ENCODE measurements at regions not wholly inside any gene's neighbourhood (a gene's known extent, or its start where the extent isn't known, plus 50 kb on each side); places are given as distances from the start of the nearest gene placed in this dataset.

DNA sequence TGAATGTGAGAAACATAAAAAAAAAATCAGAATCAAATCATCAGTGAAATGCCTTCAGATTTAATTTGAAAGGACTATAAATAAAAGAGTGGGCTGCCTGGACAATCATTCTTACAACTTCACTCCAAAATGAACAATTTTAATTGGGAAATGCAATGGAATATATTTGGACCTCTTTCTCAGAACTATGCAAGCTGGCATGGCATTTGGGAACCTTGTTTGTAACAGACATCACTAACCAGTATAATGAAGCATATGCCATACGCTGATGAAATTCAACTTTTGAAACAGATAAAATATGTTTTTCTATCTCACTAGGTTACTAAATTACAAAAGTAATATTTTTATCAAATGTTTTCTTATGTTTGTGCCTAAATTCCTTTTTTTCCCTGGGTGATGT, 64.2 kb upstream of the FAM216B start:
- Mint-ChIP-seq H3K9me3 (ENCODE audit: unreplicated experiment) (no peaks in the 10 kb centered on the region), H3K27ac (ENCODE audit: unreplicated experiment) (no peak overlapping the region), H3K27me3 (ENCODE audit: insufficient read depth, unreplicated experiment) (peaks cover 11% of the 10 kb centered on the region), H3K4me3 (ENCODE audit: unreplicated experiment) (no peak overlapping the region), H3K4me1 (ENCODE audit: low read depth, unreplicated experiment) (no peaks in the 10 kb centered on the region), H3K36me3 (ENCODE audit: insufficient read depth, unreplicated experiment) (no peaks in the 10 kb centered on the region)
- no TSS peak for BruUV-seq (replicated peaks)
- Histone ChIP-seq H3K9me3 (no peaks in the 10 kb centered on the region), H3K4me1 (no peaks in the 10 kb centered on the region), H3K4me3 (ENCODE audit: low read depth, low read length) (no peak overlapping the region), H3K27me3 (replicated peaks; ENCODE audit: control insufficient read depth, insufficient read depth, low read length) (0 out of 2 replicates have a peak, but pooled peaks cover 1% of the 10 kb centered on the region), H3K36me3 (ENCODE audit: control insufficient read depth, insufficient read depth, low read length) (no peaks in the 10 kb centered on the region)
- DNase-seq: no peak
- POLR2A ChIA-PET: no interaction called here
- intact Hi-C loops (cut with micrococcal nuclease; ENCODE audit: unreplicated experiment): loop anchor here (5.0 kb wide), 1 partner anchor 385 kb away; no protein-coding TSS in a partner anchor
- CTCF ChIA-PET: no interaction called here
- TF ChIP-seq, protein P1, sequence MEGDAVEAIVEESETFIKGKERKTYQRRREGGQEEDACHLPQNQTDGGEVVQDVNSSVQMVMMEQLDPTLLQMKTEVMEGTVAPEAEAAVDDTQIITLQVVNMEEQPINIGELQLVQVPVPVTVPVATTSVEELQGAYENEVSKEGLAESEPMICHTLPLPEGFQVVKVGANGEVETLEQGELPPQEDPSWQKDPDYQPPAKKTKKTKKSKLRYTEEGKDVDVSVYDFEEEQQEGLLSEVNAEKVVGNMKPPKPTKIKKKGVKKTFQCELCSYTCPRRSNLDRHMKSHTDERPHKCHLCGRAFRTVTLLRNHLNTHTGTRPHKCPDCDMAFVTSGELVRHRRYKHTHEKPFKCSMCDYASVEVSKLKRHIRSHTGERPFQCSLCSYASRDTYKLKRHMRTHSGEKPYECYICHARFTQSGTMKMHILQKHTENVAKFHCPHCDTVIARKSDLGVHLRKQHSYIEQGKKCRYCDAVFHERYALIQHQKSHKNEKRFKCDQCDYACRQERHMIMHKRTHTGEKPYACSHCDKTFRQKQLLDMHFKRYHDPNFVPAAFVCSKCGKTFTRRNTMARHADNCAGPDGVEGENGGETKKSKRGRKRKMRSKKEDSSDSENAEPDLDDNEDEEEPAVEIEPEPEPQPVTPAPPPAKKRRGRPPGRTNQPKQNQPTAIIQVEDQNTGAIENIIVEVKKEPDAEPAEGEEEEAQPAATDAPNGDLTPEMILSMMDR (IDR thresholded peaks at IDR 0.05; ENCODE audit: insufficient read depth in 1 of 2, low read depth in 1 of 2, low read length in 1 of 2, severe bottlenecking in 1 of 2, unreplicated experiment in 1 of 2): no peak

DNA sequence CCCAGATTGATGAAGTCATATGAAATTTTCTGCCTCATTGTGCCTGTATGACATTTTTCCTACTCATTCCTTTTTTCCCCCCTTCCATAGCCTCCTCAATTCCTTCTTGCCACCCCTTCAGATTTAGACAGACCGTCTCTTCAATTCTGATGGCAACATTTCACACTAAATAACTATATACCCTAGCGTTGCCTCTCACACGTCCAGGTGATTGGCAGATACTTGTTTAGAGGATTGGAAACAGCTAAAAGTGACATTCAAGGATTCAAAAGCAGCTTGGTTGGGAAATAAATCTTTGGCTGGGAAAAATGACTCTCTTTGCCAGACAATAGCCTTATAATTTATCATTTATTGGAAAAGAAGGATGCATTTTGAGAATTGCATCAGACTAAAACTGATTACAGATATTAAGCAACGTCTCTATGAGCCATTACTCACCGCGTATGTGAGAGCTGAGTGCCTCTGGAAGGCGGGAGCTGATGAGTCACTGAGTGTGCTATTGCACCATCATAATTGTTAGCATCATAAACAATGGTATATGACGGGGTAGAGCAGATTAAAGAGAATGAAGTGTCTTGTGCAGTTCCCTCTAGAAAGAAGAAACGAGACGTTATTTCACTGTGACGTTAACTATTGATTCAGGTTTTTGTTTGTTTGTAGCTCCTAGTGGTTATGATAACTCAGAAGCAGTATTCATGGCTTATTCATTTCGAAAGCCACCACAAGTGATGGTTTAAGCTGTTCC, 61.1 kb upstream of the FAM216B start:
- Histone ChIP-seq H3K9me3 (no peaks in the 10 kb centered on the region), H3K4me3 (ENCODE audit: low read depth, low read length) (no peak overlapping the region), H3K36me3 (ENCODE audit: control insufficient read depth, insufficient read depth, low read length) (no peaks in the 10 kb centered on the region), H3K4me1 (no peaks in the 10 kb centered on the region), H3K27me3 (replicated peaks; ENCODE audit: control insufficient read depth, insufficient read depth, low read length) (peaks cover 1% of the 10 kb centered on the region; the same call in 1 of the 2 replicates)
- H3K4me3 Mint-ChIP-seq (ENCODE audit: unreplicated experiment): no peak overlapping the region
- POLR2A ChIA-PET: no interaction called here
- H3K27ac Mint-ChIP-seq (ENCODE audit: unreplicated experiment): no peak overlapping the region
- BruUV-seq (replicated peaks): no TSS peak
- H3K9me3 Mint-ChIP-seq (ENCODE audit: unreplicated experiment): no peaks in the 10 kb centered on the region
- peaks cover 13% of the 10 kb centered on the region for H3K27me3 Mint-ChIP-seq (ENCODE audit: insufficient read depth, unreplicated experiment)
- intact Hi-C loops (cut with micrococcal nuclease; ENCODE audit: unreplicated experiment): no loop called here
- TF ChIP-seq, protein P1 (IDR thresholded peaks at IDR 0.05; ENCODE audit: insufficient read depth in 1 of 2, low read depth in 1 of 2, low read length in 1 of 2, severe bottlenecking in 1 of 2, unreplicated experiment in 1 of 2): no peak
- no peaks in the 10 kb centered on the region for H3K36me3 Mint-ChIP-seq (ENCODE audit: insufficient read depth, unreplicated experiment)
- CTCF ChIA-PET: no interaction called here
- H3K4me1 Mint-ChIP-seq (ENCODE audit: low read depth, unreplicated experiment): no peaks in the 10 kb centered on the region
- DNase-seq: peak; percentile 52 to 57

DNA sequence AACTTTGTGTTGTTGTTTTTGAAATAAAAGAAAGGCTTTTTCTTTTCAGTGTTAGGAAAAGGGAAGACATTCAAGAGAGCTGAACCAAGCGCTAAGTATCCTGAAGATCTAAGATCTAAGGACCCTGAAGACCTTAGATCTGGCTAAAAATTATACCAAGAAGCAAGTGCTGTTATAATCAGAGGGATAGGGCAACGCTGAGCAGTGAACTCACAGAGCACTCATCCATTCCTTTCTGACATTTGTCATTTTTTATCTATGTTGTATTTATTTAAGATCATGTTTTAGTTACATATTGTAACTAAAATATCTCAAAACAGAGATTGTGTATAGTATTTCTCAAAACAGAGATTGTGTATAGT, 60.5 kb upstream of the FAM216B start:
- intact Hi-C loops (cut with micrococcal nuclease; ENCODE audit: unreplicated experiment): no loop called here
- DNase-seq: no peak
- Histone ChIP-seq H3K4me1 (no peaks in the 10 kb centered on the region), H3K36me3 (ENCODE audit: control insufficient read depth, insufficient read depth, low read length) (no peaks in the 10 kb centered on the region), H3K27me3 (replicated peaks; ENCODE audit: control insufficient read depth, insufficient read depth, low read length) (peaks cover 1% of the 10 kb centered on the region; the same call in 1 of the 2 replicates), H3K9me3 (no peaks in the 10 kb centered on the region), H3K4me3 (ENCODE audit: low read depth, low read length) (no peak overlapping the region)
- BruUV-seq (replicated peaks): no TSS peak
- H3K27ac Mint-ChIP-seq (ENCODE audit: unreplicated experiment): no peak overlapping the region
- H3K36me3 Mint-ChIP-seq (ENCODE audit: insufficient read depth, unreplicated experiment): no peaks in the 10 kb centered on the region
- CTCF ChIA-PET: no interaction called here
- POLR2A ChIA-PET: no interaction called here
- no peak overlapping the region for H3K4me3 Mint-ChIP-seq (ENCODE audit: unreplicated experiment)
- no peaks in the 10 kb centered on the region for H3K4me1 Mint-ChIP-seq (ENCODE audit: low read depth, unreplicated experiment)
- TF ChIP-seq, protein P1 (IDR thresholded peaks at IDR 0.05; ENCODE audit: insufficient read depth in 1 of 2, low read depth in 1 of 2, low read length in 1 of 2, severe bottlenecking in 1 of 2, unreplicated experiment in 1 of 2): no peak
- H3K9me3 Mint-ChIP-seq (ENCODE audit: unreplicated experiment): no peaks in the 10 kb centered on the region
- peaks cover 13% of the 10 kb centered on the region for H3K27me3 Mint-ChIP-seq (ENCODE audit: insufficient read depth, unreplicated experiment)

Data from Caco-2 (cell line).